Fibroblast of skin of left quadriceps (primary cell): ENCODE measurements at regions not wholly inside any gene's neighbourhood (a gene's known extent, or its start where the extent isn't known, plus 50 kb on each side); places are given as distances from the start of the nearest gene placed in this dataset.
"Not testable (repeated sequence)": the region's sequence is repeated elsewhere in the genome, so short reads cannot be mapped to it uniquely, and the experiment has no call there.

Experiments used
- DNase-seq, 2 experiments: peaks; one replicate each; pipeline ENCODE4 v3.0.0-alpha.2; 2013; ENCODE audit warnings: low read depth in 2 of 2

DNA sequence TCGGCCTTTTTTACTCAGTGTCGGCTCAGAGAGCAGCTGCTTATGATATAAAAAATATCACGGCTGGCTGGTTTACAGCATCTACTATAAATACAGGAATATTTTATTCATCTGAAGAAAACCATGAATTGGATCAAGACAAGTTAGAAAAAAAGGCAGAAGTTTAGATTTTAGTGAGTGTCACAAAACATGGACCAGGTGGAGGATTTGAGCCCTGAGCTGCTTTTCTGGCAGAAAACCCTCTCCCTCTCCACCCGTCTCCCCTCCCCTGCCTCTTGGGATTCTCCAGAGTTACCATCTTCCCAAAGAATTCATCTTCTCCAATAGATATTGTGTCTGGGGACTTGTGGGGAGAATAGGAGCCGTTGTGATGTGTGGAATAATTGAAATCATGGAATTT is 142.8 kb upstream of the RAI2 start:
- no peak for DNase-seq

GRCh38 chrX:18002791-18003190 is 141.7 kb upstream of the RAI2 start:
- DNase-seq: no peak

- DNase-seq: no peak
These were observed 133.3 kb upstream of the RAI2 start for GRCh38 chrX:17994429-17994828.

- no peak for DNase-seq
These were observed 132.0 kb upstream of the RAI2 start for GRCh38 chrX:17993062-17993461.

DNA sequence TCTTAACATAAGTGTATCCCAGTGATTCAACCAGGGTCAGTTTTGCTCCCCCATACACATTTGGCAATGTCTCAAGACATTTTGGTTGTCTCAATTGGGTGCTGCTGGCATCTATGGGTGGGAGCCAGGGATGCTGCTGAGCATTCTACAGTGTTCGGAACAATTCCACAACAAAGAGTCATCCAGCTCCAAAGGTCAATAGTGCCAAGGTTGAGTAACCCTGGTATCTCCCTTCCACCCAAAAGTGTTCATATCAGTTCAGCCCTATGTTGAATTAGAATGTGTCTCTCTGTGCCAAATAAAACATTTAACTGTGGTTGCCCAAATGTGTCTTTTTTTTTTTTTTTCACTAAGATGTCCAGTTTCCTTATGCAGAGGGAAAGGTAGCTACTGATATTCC is 129.4 kb upstream of the RAI2 start:
- no peak for DNase-seq

- DNase-seq: no peak
These were observed 126.7 kb upstream of the RAI2 start for GRCh38 chrX:17987783-17988182.

- no peak for DNase-seq
These were observed 125.9 kb upstream of the RAI2 start for GRCh38 chrX:17986977-17987376.

DNA sequence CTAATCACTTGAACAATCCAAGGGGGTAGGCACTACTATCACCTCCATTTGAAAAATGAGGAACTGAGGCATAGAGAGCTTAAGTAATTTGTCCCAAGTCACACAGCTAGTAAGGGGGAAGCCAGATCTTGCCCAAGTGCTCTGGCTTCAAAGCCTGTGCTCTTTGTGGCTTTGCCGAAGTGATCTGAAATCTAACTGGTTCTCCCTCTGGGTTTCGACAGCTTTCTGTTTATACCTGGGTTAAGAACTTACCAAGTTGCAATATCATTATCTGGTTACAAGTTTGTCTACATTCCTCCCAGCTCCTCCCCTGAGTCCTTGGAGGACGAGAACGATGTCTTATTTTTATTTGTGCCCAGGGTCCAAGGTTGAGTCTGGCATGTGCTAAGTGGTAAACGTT is 125.3 kb upstream of the RAI2 start:
- DNase-seq: no peak

GRCh38 chrX:17984415-17984814 is 123.3 kb upstream of the RAI2 start:
- DNase-seq: no peak

DNA sequence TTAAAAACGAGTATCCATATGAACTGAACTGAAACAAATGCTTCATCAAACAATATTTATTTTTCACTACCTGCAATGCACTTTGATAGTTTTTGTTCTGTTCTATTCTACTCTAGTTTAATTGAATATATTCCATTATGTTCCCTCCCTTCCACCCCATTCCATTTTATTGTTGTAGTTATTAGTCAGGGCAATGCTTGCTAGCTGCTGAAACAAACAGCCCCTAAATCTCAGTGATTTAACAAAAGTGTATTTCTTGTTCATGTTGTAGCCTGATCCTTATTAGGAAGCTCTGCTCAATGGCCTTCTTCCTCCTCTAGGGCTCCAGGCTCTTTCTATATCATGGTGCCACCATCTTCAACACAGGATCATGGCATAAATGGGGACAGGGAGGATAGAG is 122.3 kb upstream of the RAI2 start:
- DNase-seq: no peak

GRCh38 chrX:17977696-17978095 is 116.6 kb upstream of the RAI2 start:
- no peak for DNase-seq

- DNase-seq: no peak
These were observed 115.9 kb upstream of the RAI2 start for GRCh38 chrX:17976955-17977354.

DNA sequence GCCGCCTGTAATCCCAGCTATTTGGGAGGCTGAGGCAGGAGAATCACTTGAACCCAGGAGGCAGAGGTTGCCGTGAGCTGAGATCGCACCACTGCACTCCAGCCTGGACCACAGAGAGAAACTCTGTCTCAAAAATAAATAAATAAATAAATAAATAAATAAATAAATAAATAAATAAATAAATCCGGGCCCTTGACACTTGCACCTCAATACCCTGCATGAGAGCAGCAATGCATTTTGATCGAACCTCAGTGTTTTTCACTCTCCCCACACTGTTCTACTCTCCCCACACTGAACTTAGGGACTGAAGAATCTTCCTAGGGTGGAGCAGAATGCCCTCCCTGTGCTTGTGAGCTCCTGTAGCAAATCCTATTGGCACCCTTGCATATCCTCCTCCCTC is 114.3 kb upstream of the RAI2 start:
- DNase-seq: not testable (repeated sequence)

GRCh38 chrX:17968367-17968766 is 107.3 kb upstream of the RAI2 start:
- no peak for DNase-seq

- DNase-seq: no peak
These were observed 106.8 kb upstream of the RAI2 start for GRCh38 chrX:17967888-17968287.

- DNase-seq: no peak
These were observed 103.8 kb upstream of the RAI2 start for GRCh38 chrX:17964871-17965270.

GRCh38 chrX:17960891-17961290 is 99.8 kb upstream of the RAI2 start:
- DNase-seq: no peak

GRCh38 chrX:17944833-17945497 is 83.9 kb upstream of the RAI2 start:
- DNase-seq: peak in 1 of 2 experiments; percentile 0

GRCh38 chrX:17941171-17941570 is 80.1 kb upstream of the RAI2 start:
- DNase-seq: not testable (repeated sequence)

DNA sequence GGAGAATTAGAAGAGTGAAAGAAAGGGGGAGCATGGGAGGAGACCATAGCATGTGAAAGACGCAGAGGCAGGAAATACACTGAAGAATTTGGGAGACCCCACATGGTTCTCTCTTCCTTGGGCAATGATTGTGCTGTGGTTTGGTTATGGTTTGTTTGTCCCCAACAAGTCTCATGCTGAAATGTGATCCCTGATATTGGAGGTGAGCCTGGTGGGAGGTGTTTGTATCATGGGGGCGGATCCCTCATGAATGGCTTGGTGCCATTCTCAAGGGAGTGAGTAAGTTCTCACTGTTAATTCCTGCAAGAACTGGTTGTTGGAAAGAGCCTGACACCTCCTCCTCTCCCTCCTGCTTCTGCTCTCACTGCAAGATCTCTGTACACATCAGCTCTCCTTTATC is 78.6 kb upstream of the RAI2 start:
- no peak for DNase-seq

DNA sequence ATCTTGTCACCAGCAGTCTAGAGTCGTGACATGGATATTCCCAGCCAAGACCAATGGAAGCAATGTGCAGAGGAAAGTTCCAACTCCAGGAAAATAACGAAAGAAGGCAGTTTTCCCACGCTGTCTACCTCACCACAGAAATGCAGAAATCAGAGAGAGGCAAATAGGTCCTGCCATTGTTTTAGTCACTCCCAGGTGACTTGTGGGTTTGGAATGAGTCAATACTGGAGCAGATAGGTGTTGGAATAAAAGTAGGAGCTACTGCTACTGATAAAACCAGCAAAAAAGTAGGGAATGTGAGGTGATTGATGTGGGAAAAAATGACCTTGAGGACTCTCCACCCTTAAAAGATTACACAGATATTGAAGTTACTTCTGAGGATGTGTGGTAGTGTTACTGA is 72.8 kb upstream of the RAI2 start:
- no peak for DNase-seq

- no peak for DNase-seq
These were observed 71.7 kb upstream of the RAI2 start for GRCh38 chrX:17932781-17933180.

DNA sequence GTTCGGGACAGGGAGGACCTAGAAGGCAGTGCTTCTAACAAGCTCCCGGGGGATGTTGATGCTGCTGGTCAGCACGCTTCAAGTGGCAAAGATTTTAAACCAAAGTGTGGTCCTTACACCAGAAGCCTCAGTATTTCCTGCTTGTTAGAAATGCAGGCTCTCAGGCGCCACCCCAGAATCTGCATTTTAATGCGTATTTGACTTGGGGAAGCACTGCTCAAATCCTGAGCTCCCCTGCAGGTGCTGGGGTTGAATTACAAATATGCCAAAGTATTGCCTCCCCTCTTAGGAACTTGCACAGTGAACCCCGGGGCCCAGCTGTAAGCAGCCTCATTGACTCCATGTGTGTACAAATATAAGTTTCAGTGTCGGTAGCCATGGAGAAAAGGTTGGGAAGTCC is 70.8 kb upstream of the RAI2 start:
- DNase-seq: no peak

- no peak for DNase-seq
These were observed 69.8 kb upstream of the RAI2 start for GRCh38 chrX:17930850-17931249.
